DOHH2 (cell line): ENCODE measurements at regions not wholly inside any gene's neighbourhood (a gene's known extent, or its start where the extent isn't known, plus 50 kb on each side); places are given as distances from the start of the nearest gene placed in this dataset.

ENCODE experiments used
- EZH2phosphoT487 ChIP-seq: fragments of 200-600 bp; sonication (generic); IDR thresholded peaks from 2 replicates; pipeline ENCODE4 v1.6.1; 2017; ENCODE audit warnings: borderline replicate concordance, mild to moderate bottlenecking, antibody characterized with exemption, low read length, moderate library complexity, mixed read lengths
- TF ChIP-seq, protein P1 (sequence below): fragments of 200-600 bp; sonication (generic); IDR thresholded peaks from one replicate; pipeline ENCODE4 v1.5.1; 2014; ENCODE audit warnings: antibody characterized with exemption, mild to moderate bottlenecking, low read depth, low read length; ENCODE audit not compliant: poor library complexity, severe bottlenecking

DNA sequence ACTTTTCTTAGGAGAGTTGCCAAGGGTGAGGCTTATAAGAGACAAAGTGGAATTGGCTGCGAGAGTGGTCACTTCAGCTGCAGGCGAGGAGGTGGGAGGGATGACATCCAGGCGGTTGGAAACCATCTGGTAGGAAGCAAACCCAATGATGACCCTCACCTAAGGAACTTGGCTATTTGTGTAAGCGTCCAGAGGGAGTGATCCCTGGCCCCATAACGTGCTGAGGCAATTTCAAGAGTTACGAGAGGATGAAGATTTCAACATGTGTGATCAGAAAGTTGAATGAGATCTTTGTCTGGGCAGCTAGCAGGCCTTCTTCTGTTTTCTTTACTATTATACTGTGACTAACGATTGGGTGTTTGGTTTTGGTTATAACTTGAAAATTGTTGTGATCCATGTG, 102.7 kb upstream of the VANGL1 start:
- TF ChIP-seq, protein P1, sequence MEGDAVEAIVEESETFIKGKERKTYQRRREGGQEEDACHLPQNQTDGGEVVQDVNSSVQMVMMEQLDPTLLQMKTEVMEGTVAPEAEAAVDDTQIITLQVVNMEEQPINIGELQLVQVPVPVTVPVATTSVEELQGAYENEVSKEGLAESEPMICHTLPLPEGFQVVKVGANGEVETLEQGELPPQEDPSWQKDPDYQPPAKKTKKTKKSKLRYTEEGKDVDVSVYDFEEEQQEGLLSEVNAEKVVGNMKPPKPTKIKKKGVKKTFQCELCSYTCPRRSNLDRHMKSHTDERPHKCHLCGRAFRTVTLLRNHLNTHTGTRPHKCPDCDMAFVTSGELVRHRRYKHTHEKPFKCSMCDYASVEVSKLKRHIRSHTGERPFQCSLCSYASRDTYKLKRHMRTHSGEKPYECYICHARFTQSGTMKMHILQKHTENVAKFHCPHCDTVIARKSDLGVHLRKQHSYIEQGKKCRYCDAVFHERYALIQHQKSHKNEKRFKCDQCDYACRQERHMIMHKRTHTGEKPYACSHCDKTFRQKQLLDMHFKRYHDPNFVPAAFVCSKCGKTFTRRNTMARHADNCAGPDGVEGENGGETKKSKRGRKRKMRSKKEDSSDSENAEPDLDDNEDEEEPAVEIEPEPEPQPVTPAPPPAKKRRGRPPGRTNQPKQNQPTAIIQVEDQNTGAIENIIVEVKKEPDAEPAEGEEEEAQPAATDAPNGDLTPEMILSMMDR: no peak
- TF ChIP-seq EZH2phosphoT487: no peak
